NCI-H2227 (cell line): ENCODE measurements at regions not wholly inside any gene's neighbourhood (a gene's known extent, or its start where the extent isn't known, plus 50 kb on each side); places are given as distances from the start of the nearest gene placed in this dataset.

ENCODE experiments used
- DNase-seq: peaks from one replicate; lab custom pipeline; 2025; ENCODE audit not compliant: unreplicated experiment; lab: John Stamatoyannopoulos, UW

DNA sequence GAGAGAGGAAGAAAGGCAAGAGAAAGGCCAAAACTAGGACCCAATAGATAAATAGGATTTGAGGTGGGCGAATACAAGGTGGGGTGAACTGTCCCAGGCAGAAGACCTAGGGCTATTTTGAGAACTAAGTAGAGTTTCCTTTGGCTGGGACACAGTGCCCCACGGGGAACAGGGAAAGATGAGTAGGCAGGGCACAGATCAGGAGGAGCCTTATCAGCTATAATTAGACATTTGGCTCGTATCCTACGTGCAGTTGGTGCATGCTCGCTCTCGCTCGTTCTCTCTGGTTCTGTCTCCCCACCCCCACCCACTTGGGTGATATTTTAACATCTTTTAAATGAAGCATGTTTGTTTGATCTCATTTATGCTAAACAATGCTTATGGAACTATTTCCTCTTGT lies 235.0 kb upstream of the JUN start:
- no peak for DNase-seq

DNA sequence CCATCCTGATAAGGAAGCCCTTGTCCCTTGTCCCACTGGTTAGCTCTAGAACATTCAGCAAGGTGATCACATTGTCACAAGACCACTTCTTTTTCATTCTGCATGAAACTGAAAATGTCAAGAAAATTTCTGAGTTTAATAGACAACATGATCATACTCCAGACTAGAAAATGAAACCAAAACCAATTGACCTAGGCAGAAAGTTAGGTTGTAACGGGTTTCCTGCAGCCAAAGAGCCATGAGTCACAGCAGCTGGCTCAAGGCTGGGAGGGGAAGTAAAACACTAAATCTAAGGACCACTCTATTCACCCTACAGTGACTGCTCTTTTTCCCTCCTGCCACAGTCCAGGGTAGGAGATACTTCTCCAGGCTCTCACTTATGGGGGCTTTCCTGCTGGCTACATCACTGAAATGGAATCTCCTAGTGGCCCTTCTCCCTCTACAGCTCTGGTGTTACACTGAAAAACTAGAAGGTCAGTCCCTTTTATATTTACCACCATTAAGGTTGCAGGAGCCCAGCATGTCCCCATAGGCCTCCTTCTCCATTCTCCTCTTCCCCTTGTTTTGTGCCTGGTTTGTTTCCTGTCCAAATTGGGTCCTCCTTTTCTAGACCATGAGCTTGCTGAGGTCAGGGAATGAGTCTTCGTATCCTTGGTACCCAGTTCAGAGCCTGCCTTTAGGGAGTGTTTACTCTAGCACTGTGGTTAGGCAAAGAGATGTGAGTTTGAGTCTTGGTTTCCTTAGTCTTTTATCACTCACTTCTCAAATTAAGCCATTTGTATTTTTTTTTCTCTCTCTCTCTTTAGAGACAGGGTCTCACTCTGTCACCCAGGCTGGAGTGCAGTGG lies 236.5 kb upstream of the JUN start:
- DNase-seq = no peak

DNA sequence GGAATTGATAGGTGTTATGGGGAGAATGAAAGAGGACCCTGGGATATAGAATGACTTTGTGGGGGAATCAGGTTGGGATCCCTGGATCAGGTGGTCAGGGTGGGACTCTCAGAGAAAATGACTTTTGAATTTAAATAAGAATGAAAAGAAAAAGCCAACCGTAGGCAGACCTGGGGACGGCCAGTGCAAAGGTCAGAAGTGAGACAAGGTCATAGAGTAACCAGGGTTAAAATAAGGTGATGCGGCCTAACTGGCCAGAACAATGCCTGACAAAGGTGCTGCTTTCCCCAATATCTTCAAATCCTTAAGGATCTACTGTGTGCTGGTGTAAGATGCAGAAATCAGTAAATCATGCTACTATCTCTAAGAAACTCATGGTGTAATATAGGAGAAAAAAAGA lies 238.4 kb upstream of the JUN start:
- no peak for DNase-seq

DNA sequence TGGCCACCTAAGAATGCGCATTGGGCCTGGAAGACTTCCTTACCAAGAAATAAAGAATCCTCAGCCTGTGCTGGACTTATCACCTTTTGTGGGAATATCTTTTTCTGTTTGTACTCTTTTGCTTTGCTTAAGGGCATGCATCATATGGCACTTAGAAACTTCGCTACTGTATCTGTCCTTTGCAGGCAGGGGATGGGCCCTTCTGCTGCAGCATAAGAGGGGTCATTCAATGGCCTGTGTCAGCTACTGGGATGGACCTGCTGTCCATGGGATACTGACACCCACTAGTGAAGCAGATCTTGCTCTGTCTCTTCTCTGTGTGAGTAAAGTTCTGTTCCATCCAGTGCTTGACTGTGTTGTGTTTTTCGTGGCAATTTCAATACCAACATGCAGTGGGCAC lies 239.0 kb upstream of the JUN start:
- DNase-seq = no peak

DNA sequence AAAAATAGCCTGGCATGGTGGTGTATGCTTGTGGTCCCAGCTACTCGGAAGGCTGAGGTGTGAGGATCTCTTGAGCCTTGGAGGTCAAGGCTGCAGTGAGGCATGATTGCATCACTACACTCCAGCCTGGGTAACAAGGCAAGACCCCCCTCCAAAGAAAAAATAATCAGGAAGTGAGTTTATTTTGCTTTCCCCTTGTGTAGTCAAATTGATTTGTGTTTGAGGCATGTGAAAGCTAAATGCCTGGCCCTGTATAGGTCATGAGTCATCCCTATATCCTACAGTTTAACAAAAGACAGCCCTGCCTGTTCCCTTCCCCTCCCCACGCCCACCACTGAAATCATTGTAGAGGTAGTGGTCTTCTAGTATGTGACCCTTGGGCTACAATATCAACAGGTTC lies 241.4 kb upstream of the JUN start:
- no peak for DNase-seq

DNA sequence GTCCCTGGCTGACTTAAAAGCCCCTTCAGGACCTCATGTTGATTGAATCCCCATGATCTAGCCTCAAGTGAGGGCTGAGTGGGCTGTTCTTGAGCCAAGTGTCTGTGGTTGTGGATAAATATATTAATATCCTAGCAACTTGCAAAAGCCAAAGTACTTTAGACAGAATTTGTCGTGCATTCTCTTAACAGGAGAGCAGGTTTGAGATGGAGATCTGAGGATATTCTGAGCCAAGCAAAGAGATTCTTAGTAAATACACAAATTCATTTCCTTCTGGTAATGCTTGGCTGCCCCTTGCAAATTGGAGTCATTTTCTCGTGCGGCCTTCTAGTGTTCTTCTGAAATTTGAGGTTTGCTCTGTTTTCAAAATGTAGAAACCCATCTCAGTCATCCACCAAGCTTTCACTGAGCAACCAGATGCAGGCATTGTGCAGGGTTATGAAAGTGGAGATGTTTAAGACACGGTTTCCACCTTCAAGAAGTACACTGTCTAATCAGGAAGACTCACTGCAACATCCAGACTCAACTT lies 242.1 kb upstream of the JUN start:
- no peak for DNase-seq

DNA sequence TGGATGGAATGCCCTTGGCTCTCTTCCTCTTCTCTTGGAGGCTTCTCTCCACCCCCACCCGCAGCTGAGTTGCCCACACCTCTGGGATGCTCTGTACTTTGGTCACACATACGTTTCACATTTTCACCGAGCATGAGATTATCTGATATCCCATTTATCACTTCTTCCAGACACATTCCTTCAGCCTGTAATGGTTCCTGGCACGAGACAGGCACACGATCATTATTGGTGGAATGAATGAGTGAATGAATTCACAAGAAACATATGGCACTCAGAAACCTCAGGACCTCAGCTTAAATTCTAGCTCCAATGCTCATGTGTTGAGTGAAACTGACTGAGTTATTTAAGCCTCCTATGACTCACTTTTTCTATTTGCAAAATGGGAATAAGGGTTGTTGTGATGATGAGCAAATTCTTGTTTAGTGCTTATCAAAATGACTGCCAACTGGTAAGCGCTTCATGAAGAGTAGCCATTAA lies 242.7 kb upstream of the JUN start:
- DNase-seq = no peak

DNA sequence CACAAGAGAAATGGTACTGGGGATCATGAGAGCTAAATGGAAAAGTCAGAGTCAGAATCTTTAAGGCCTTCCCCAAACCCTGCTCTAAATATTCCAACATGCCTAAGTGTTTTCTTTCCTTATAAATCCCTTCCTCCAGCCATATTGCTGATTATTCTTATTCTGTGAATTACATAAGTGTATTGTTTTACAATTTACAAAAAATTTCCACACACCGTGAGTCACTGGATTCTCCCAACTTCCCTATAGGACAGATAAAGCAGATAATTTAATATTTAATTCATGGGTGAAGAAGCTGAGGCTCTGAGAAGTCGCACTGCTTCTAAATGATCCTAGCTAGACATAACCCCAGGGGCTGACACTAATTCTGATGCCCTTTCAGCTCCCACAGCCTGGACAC lies 243.3 kb upstream of the JUN start:
- DNase-seq = no peak

DNA sequence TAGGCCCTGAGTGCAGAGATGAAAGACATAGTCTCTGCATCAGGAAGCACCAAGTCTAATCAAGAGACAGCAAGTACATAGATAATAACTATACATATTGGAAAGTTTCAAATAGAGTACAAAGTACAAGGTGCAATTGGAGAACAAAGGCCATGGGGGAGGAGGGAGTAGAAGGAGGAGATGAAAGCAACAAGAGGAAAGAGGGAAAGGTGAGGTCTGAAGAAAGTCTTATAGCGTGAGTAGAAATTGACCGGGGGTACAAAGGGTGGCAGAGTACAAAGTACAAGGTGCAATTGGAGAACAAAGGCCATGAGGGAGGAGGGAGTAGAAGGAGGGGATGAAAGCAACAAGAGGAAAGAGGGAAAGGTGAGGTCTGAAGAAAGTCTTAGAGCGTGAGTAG lies 244.2 kb upstream of the JUN start:
- no peak for DNase-seq

DNA sequence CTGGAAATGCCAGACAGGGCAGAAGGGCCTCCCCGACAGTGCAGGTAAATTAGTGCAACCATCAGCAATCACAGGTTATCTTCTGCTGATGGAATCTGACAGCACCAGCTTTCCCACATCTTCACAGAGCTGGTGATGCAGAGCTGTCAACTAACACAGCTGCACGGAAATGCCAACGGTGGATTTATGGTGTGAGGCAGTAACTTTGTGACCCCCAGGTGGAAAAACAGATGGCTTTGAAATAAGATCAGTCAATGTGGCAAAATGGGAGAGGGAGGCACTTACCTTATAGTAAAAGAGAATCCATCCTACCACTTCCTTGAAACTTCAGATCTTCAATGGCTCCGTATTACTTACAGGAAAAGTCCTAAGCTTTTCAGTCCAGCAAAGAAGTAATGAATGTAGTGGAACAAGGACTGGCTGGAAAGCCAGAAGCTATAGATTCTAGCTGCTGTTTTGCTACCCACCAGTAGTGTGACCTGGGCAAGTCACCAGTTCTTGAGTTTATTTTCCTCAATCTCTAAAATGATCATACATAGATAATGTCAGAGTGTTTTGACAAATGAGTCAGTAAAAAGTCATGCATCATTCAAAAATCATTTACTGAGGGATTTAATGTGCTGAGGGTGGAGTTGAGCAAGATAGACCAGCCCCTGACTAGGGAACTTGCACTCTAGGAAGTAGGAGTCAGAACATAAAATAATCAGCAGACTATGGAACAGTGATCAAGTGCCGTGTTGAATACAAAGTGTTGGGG lies 245.7 kb upstream of the JUN start:
- no peak for DNase-seq

DNA sequence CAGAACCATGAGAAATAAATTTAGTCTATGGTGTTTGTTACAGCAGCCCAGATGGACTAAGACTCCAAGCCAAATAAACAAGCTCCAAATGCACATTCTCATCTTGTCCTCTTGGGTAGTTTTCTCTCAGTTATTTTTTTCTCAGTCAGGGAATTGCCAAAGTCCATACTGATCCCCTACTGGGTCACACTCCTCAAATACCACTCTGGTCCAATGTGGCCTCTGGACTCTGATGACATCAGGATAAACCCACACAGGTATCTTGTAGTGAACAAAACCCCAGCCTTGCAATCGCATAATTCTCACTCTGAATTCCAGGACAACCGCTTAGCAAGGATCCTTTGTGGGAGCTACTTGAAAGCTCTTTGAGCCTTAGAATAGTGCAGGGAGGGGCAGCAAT lies 248.4 kb upstream of the JUN start:
- no peak for DNase-seq

DNA sequence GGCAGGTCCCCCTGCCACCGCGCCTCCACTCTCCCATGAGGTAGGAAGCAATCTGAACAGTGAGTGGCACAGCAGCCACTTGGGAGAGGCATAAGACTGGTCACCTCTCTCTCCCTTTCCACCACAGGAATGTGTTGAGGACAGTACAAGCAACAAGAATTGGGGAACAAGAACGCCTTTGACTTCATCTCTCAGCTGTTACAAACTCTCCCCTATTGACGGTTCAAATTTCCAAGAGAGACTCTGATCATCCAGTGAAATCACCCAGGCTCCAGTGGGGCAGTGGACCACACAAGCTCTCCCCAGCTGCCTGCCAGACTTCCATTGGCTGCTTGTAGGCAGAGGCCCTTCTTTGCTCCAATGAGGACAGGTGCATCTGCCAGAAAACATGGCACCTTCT lies 249.9 kb upstream of the JUN start:
- no peak for DNase-seq

DNA sequence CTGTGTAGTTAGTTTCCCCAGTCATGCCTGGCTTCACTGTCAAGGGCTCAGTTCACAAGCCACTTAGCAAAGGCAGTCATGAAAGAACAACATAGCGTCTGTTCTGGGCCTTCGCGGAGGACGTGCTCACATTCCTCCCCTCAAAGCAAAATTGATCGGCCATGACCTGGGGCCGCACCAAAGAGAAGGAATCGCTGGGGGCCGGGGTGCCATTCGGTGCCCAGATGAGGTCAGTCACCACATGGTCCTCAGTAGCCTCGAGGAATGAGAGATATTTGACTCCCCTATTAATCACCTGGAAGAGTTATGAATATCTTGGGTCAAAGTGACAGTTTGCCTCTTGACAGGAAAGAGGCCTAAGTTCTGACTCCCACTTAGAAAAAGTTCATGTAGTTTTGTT lies 251.1 kb upstream of the JUN start:
- no peak for DNase-seq

DNA sequence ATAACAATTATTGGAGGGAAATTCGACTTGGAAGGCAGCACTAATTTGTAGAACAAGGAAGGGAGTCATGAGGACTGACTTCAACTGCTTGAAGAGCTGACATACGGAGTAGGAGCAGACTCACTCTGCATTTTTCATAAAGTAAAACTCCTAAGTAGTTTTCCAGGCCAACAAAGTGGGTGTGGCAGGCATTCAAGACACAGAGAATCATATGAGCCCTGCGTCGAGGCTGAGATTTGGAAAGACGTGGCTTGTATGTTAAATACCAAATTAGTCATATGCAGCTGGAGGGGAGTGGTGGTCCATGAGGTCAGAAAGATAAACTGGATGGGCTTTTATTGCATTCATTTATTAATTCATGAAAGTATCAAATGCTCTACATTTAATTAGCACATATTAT lies 255.7 kb upstream of the JUN start:
- DNase-seq = no peak

DNA sequence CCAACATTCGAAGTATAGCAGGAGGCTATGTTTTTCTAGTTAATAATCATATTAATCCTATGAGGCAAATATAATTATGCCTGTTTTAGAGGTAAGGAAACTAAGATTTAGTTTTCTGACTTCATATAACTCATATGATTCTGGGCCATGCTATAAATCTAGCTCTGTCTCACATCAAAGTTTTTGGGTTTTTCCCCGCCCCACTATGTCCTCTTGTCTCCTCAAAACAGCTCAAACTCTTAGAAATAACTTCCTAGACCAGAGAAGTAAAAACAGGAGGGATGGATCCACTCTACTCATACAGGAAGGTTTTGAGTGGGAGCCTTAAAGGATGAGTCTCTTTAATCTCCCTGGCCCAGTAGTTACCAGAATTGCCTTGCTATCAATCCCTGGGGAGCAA lies 256.4 kb upstream of the FGGY start:
- no peak for DNase-seq

DNA sequence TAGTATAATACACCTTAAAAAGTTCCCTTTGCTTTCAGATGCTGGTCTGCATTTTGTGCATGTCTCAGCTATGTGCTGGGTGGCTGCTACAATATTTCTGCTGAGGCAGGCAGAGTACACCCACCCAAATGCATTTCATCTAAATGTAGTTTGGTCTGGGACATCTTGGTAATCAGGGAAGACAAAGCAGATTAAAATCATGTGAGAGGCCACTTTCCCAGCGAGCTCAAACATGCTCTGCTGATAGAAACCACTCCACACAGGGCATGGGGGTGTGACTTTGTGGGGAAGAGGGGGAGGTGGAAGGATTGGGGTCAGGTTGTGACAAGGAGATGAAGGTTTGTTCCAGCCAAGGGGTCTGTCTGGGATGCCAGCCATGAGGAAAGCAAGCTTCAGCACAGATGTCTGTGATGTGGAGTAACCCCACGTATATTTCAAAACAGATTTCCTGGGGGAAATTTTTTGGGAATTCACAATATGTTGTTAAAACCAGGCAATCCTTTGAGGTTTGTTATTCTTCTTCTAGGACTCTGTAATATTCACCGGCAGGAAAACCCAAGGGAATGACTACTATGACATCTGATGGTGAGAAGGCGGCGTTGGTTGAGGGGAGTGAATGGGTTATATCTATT lies 255.1 kb upstream of the FGGY start:
- DNase-seq = no peak

DNA sequence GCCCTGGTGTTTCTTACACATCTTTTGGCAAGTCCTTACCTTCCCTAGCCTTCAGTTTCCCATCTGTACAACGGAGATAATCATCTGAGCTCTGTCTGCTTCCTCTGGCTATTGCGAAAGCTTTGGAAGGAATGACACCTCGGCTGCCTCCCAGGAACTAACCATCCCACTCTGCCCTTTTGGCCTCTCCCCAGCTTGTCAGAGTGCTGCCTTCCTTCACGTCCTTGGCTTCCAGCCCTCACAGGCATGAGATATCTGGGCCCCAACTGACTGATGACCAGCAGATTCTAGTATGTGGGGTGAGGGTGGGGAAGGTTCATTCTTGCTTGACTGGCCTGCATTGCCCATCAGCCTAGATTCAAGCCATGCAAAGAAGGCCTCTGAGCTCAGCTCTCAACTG lies 253.1 kb upstream of the FGGY start:
- DNase-seq = no peak

DNA sequence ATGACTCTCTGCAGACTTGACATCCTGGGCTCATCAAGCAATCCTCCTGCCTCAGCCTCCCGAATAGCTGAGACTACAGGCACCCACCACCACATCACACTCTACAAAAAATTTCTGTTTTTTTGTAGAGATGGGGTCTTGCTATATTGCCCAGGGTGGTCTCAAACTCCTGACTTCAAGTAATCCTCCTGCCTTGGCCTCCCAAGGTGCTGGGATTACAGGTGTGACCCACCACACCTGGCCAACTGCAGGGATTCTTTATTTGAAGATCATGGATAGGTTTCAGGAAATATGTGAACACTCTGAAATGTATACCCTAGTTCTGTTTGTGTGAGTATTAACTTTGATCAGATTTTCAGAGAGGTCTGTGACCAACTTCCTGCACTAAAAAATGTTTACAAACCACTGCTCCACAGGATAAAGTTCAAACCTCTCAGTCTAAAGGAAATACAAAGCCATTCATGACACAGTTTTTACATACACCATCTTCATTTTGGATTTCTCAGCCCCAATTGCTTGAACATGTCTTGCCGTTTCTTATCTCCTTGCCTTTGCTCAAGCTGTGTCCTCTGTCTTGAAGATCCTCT lies 252.3 kb upstream of the FGGY start:
- no peak for DNase-seq

DNA sequence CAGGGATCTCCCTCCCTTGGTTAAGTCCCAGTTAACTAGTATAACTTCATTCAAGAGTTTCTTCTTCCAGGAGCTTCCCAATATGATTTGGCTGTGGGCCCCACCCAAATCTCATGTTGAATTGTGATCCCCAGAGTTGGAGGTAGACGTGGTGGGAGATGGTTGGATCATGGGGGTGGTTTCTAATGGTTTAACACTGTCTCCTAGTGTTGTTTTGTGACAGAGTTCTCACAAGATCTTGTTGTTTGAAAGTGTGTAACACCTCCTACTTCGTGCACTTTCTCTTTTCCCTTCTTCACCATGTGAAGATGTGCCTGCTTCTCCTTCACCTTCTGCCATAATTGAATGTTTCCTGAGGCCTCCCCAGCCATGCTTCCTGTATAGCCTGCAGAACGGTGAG lies 251.8 kb upstream of the FGGY start:
- no peak for DNase-seq

DNA sequence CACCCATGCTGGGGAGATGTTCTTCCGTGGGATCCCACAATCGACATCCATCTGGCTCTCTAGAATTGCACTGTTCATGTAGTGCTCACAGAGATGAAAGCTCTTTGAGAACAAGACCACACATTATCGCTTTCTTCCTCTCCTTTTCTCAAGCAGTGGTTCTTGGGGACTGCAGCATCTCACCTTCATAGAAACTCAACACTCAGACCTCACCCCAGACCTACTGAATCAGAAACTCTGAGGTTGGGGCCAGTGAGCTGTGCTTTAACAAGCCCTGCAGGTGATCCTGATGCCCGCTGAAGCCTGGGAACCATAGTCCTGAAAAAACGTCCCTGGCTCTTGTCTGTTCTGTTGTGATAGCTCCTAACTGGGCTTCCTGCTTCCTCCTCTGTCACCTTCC lies 251.3 kb upstream of the FGGY start:
- no peak for DNase-seq

DNA sequence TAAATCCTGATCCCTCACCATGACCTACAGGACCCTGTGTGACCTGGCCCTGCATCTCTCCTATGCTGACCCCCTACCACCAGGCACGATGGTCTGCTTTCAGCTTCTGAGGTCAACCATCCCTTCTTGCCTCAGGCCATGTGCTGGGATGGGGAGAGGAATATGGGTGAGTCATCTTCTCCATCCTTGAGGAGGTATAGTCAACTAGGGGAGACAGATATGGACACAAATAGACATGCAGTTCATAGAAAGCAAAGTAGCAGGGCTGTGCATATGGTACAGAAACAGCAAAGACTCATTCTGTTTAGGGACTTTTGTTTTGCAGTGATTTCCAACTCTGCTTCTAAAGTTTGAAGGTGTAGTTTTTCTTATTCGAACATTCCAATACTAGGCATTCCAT lies 250.8 kb upstream of the FGGY start:
- no peak for DNase-seq
